SU-DHL-6 (cell line): ENCODE measurements at regions not wholly inside any gene's neighbourhood (a gene's known extent, or its start where the extent isn't known, plus 50 kb on each side); places are given as distances from the start of the nearest gene placed in this dataset.

Experiments used
- CTCF ChIP-seq: fragments of 200-600 bp; sonication (generic); IDR thresholded peaks from one replicate; pipeline ENCODE4 v1.5.1; 2017; ENCODE audit warnings: antibody characterized with exemption, mild to moderate bottlenecking, low read length, moderate library complexity; ENCODE audit not compliant: insufficient read depth, poor library complexity, severe bottlenecking
- EZH2phosphoT487 ChIP-seq: fragments of 200-600 bp; sonication (generic), shearing (Covaris generic); conservative IDR thresholded peaks from 2 replicates; pipeline ENCODE4 v1.6.1; 2018; ENCODE audit warnings: mild to moderate bottlenecking, antibody characterized with exemption, low read length, moderate library complexity, mixed read lengths

- TF ChIP-seq CTCF = no peak
- no peak for TF ChIP-seq EZH2phosphoT487
Measured at GRCh38 chr21:24590261-24590660, 1017.0 kb downstream of the MRPL39 start.
